IPS-18a (cell line): ENCODE measurements at regions not wholly inside any gene's neighbourhood (a gene's known extent, or its start where the extent isn't known, plus 50 kb on each side); places are given as distances from the start of the nearest gene placed in this dataset.

Experiments
- H3K27ac ChIP-seq: one replicate; pipeline ENCODE4 v1.5.1; 2013; ENCODE audit warnings: low read length
- H3K27me3 ChIP-seq: one replicate; pipeline ENCODE4 v1.6.1; 2013; ENCODE audit warnings: mild to moderate bottlenecking, low read length; ENCODE audit not compliant: control insufficient read depth, insufficient read depth
- H3K36me3 ChIP-seq: one replicate; pipeline ENCODE4 v1.6.1; 2013; ENCODE audit warnings: low read depth, low read length; ENCODE audit not compliant: control insufficient read depth
- H3K4me1 ChIP-seq: one replicate; pipeline ENCODE4 v1.6.1; 2013; ENCODE audit warnings: low read depth, low read length; ENCODE audit not compliant: control insufficient read depth
- H3K4me3 ChIP-seq: one replicate; pipeline ENCODE4 v1.5.1; 2013; ENCODE audit warnings: low read length
- H3K9ac ChIP-seq: one replicate; pipeline ENCODE4 v1.6.1; 2013; ENCODE audit warnings: mild to moderate bottlenecking, low read length, moderate library complexity
- H3K9me3 ChIP-seq: one replicate; pipeline ENCODE4 v1.6.1; 2013; ENCODE audit warnings: low read depth, low read length; ENCODE audit not compliant: control insufficient read depth

GRCh38 chr15:31468911-31469785 lies 142.5 kb downstream of the KLF13 start:
- Histone ChIP-seq H3K9me3 (no peaks in the 10 kb centered on the region), H3K36me3 (no peaks in the 10 kb centered on the region), H3K27ac (no peak overlapping the region), H3K4me3 (no peak overlapping the region), H3K9ac (no peak overlapping the region), H3K27me3 (no peaks in the 10 kb centered on the region), H3K4me1 (peaks cover 11% of the 10 kb centered on the region)

DNA sequence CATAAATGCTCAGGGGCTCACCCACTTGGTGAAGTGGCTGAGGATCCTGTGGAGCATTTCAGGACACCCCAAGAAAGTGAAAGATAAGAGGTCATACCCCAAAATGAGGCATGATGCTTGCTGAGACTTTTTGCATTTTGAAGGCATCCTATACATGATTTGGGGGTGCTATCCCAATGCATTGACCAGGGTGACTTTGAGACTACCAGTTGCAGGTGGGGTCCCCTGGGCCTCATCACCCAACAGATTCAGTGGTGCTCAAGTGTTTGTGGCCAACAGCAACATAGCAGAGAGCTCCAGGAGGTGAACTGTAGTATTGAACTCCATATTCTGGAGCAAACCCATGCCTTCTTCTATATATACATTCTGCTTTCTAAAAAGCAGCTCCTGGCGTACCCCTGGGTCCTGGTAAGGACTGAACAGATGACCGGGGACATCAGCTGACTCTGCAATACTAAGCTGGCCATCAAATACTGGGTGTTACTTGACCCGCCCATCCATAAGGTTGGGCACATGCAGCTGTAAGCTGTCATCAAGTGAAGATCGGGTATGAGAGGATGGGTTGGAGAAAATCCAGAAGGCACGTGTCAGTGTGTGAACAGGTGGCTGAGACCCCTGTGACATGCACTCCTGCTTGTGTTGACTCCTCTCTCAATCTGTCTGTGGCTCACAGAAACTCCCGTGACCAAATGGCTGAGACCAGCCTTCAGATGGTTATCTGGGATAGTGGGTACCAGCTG lies 143.3 kb downstream of the KLF13 start:
- H3K9ac ChIP-seq: no peak overlapping the region
- no peaks in the 10 kb centered on the region for H3K9me3 ChIP-seq
- H3K4me1 ChIP-seq: peaks cover 11% of the 10 kb centered on the region
- H3K27ac ChIP-seq: no peak overlapping the region
- H3K36me3 ChIP-seq: no peaks in the 10 kb centered on the region
- H3K4me3 ChIP-seq: no peak overlapping the region
- no peaks in the 10 kb centered on the region for H3K27me3 ChIP-seq

DNA sequence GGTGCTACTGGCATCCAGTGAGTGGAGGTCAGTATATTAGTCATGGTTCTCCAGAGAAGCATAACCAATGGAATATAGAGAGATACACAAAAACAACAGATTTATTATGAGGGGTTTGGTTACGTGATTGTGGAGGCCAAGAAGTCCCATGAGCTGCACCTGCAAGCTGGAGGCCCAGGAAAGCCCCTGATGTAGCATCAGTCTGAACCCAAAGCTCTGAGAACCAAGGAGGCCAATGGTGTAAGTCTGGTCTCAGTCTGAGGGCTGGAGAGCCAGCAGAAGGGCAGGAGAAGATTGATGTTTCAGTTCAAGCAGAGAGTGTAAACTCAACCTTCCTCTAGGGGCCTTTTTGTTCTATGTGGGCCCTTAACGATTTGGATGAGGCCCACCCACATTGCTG lies 144.1 kb downstream of the KLF13 start:
- Histone ChIP-seq H3K9ac (no peak overlapping the region), H3K4me1 (peaks cover 11% of the 10 kb centered on the region), H3K9me3 (no peaks in the 10 kb centered on the region), H3K27me3 (no peaks in the 10 kb centered on the region), H3K27ac (no peak overlapping the region), H3K4me3 (no peak overlapping the region), H3K36me3 (no peaks in the 10 kb centered on the region)

DNA sequence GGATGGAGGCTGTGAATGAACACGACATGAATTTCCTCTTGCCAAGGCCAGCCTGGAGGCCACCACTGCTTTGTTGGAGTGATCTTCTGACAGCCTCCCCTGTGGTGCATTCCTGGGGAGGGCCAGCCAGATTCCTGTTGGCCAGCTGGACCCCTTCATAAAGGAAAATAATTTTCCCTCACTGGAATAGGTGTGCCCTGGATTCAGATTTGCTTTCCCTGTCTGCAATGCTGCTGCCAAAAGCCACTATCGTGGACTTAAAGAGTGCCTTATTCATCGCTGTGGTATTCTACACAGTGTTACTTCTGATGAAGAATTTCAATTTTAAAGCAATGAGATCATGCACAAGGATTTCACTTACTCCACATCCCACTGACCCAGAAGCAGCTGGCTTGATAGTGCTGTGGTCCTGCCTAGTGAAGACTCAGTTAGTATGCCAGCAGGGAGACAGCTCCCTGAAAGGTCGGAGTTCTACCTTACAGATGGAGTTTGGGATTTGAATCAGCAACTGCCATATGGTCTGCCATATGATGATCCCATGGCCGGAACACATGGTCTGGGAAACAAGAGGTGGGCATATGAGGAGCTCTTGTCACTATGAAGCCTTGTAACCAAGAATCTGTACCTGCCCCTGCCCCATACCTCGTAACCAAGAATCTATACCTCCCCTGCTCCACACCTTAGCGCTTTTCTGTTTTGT lies 145.2 kb downstream of the KLF13 start:
- H3K27me3 ChIP-seq: no peaks in the 10 kb centered on the region
- no peaks in the 10 kb centered on the region for H3K36me3 ChIP-seq
- H3K4me3 ChIP-seq: no peak overlapping the region
- H3K9me3 ChIP-seq: no peaks in the 10 kb centered on the region
- H3K9ac ChIP-seq: no peak overlapping the region
- no peak overlapping the region for H3K27ac ChIP-seq
- peaks cover 11% of the 10 kb centered on the region for H3K4me1 ChIP-seq

- H3K9ac ChIP-seq: no peak overlapping the region
- H3K27ac ChIP-seq: no peak overlapping the region
- H3K36me3 ChIP-seq: no peaks in the 10 kb centered on the region
- no peak overlapping the region for H3K4me3 ChIP-seq
- H3K4me1 ChIP-seq: peaks cover 11% of the 10 kb centered on the region
- H3K27me3 ChIP-seq: no peaks in the 10 kb centered on the region
- no peaks in the 10 kb centered on the region for H3K9me3 ChIP-seq
These were observed 146.2 kb downstream of the KLF13 start for GRCh38 chr15:31472636-31473384.

GRCh38 chr15:31473385-31474058 lies 146.9 kb downstream of the KLF13 start:
- Histone ChIP-seq H3K9ac (no peak overlapping the region), H3K36me3 (no peaks in the 10 kb centered on the region), H3K9me3 (no peaks in the 10 kb centered on the region), H3K27me3 (no peaks in the 10 kb centered on the region), H3K27ac (no peak overlapping the region), H3K4me1 (peaks cover 11% of the 10 kb centered on the region), H3K4me3 (no peak overlapping the region)

- Histone ChIP-seq H3K9me3 (no peaks in the 10 kb centered on the region), H3K27me3 (no peaks in the 10 kb centered on the region), H3K36me3 (no peaks in the 10 kb centered on the region), H3K4me3 (no peak overlapping the region), H3K9ac (no peak overlapping the region), H3K4me1 (peaks cover 11% of the 10 kb centered on the region), H3K27ac (no peak overlapping the region)
These were observed 147.6 kb downstream of the KLF13 start for GRCh38 chr15:31474059-31474868.

DNA sequence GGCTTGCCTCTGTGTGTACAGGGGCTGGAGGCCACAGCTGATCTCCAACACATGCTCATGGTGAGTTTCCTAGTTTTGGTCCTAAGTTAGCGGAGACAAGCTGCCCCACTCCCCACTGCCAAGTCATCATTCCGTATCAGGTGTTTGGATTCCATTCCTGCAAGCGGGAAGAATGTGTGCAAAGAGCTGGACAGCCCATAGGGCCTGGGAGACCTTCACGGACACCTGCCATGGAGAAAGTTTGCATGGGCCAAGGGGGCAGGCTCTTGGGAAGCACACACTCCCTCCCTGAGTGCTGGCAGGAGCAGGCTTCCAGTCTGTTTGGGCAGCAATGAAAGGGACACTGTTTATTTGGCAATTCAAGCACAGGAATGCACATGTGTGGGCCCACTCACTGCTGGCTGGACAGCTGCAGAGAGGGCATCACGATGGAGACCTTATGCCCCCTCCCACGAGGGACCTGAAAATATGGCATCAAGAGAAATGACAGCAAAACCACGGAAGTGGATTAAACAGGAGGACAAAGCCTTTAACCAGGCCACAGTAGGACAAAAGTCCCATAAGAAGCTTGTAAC lies 149.7 kb downstream of the KLF13 start:
- Histone ChIP-seq H3K36me3 (no peaks in the 10 kb centered on the region), H3K27me3 (peaks cover 9% of the 10 kb centered on the region), H3K4me1 (peaks cover 11% of the 10 kb centered on the region), H3K9ac (no peak overlapping the region), H3K4me3 (no peak overlapping the region), H3K27ac (no peak overlapping the region), H3K9me3 (no peaks in the 10 kb centered on the region)

DNA sequence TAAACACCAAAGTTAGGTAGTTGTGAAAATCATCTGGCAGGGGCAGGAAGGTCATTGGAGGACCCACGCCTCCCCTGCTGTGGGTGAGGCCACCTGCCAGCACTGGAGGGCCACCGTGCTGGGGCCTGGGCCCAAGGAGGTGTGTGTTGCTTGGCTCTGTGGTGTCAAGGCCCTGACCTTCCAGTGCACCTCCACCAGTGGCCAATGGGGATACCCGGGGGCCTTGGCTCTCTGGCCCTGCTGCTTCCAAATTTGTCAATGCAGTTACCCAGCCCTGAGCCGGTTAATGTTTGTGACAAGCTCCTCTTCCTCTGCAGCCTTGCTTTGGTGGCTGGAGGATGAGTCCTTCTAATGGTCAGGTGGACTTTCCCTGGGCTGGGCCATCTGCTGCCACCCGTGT lies 150.2 kb downstream of the KLF13 start:
- H3K27me3 ChIP-seq: peaks cover 14% of the 10 kb centered on the region
- no peak overlapping the region for H3K9ac ChIP-seq
- H3K4me3 ChIP-seq: no peak overlapping the region
- peaks cover 11% of the 10 kb centered on the region for H3K4me1 ChIP-seq
- no peaks in the 10 kb centered on the region for H3K36me3 ChIP-seq
- H3K27ac ChIP-seq: no peak overlapping the region
- H3K9me3 ChIP-seq: no peaks in the 10 kb centered on the region

- no peaks in the 10 kb centered on the region for H3K9me3 ChIP-seq
- H3K36me3 ChIP-seq: no peaks in the 10 kb centered on the region
- no peak overlapping the region for H3K9ac ChIP-seq
- no peak overlapping the region for H3K4me3 ChIP-seq
- no peak overlapping the region for H3K27ac ChIP-seq
- H3K4me1 ChIP-seq: peaks cover 11% of the 10 kb centered on the region
- H3K27me3 ChIP-seq: peaks cover 18% of the 10 kb centered on the region
These were observed 150.7 kb downstream of the KLF13 start for GRCh38 chr15:31477301-31477700.
